HEK293 (cell line): ENCODE measurements at regions not wholly inside any gene's neighbourhood (a gene's known extent, or its start where the extent isn't known, plus 50 kb on each side); places are given as distances from the start of the nearest gene placed in this dataset.
"Not testable (repeated sequence)": the region's sequence is repeated elsewhere in the genome, so short reads cannot be mapped to it uniquely, and the experiment has no call there.

Experiments used
- CTCF ChIA-PET: fragments of 350-600 bp; formaldehyde crosslinking; extraction: SDS; loops from one replicate; lab custom pipeline; 2021; ENCODE audit warnings: antibody characterized with exemption; lab: Yijun Ruan, JAX
- POLR2A ChIA-PET: fragments of 300-600 bp; formaldehyde crosslinking; extraction: SDS; loops from one replicate; lab custom pipeline; 2020; ENCODE audit warnings: antibody characterized with exemption, inconsistent platforms; lab: Yijun Ruan, JAX
- H3K27ac ChIP-seq: fragments of 200-500 bp; sonication (Bioruptor generic); 2 replicates; pipeline ENCODE4 v1.5.1; 2014; ENCODE audit warnings: low read depth, low read length, control low read depth, inconsistent platforms; ENCODE audit errors: extremely low read depth
- H3K36me3 ChIP-seq, 2 experiments: fragments of 200-500 bp in 1 of 2; sonication (Bioruptor generic) in 1 of 2; 1 replicate in 1 of 2; 2 replicates in 1 of 2; pipeline ENCODE4 v1.5.1; 2014 to 2017; ENCODE audit warnings: inconsistent platforms in 2 of 2, low read length in 2 of 2; ENCODE audit not compliant: control insufficient read depth in 2 of 2, insufficient read depth in 1 of 2
- H3K4me1 ChIP-seq: fragments of 200-500 bp; sonication (Bioruptor generic); 2 replicates; pipeline ENCODE4 v1.5.1; 2014; ENCODE audit warnings: mild to moderate bottlenecking, low read length, inconsistent platforms; ENCODE audit not compliant: control insufficient read depth, insufficient read depth
- H3K4me3 ChIP-seq: 2 replicates; pipeline ENCODE4 v1.5.1; 2011; ENCODE audit warnings: low read depth, mild to moderate bottlenecking, control low read depth, low read length, moderate library complexity
- H3K9me3 ChIP-seq: fragments of 200-500 bp; sonication (Bioruptor generic); 2 replicates; pipeline ENCODE4 v1.5.1; 2014; ENCODE audit warnings: low read depth, low read length, inconsistent platforms; ENCODE audit not compliant: control insufficient read depth, insufficient read depth
- BCL11A ChIP-seq: fragments of 450-650 bp; formaldehyde crosslinking; IDR thresholded peaks from 2 replicates; pipeline ENCODE4 v1.5.1; 2016; ENCODE audit warnings: low read depth, missing biosample characterization, missing genetic modification characterization
- CTCF ChIP-seq: fragments of 450-650 bp; formaldehyde crosslinking; IDR thresholded peaks from 2 replicates; pipeline ENCODE4 v1.5.1; 2016; ENCODE audit warnings: missing biosample characterization, missing genetic modification characterization
- HOXC10 ChIP-seq: sonication (generic); formaldehyde crosslinking; IDR thresholded peaks from 2 replicates; pipeline ENCODE4 v1.8.1; 2023; ENCODE audit warnings: mild to moderate bottlenecking, missing genetic modification reagents
- IKZF3 ChIP-seq: fragments of 450-650 bp; IDR thresholded peaks from 2 replicates; pipeline ENCODE4 v1.5.0; 2018; ENCODE audit warnings: missing biosample characterization, mild to moderate bottlenecking, missing genetic modification characterization, moderate library complexity
- KLF1 ChIP-seq: fragments of 450-650 bp; formaldehyde crosslinking; IDR thresholded peaks from 2 replicates; pipeline ENCODE4 v1.5.1; 2016; ENCODE audit warnings: missing biosample characterization, missing genetic modification characterization
- PRDM2 ChIP-seq: fragments of 450-650 bp; formaldehyde crosslinking; IDR thresholded peaks from 2 replicates; pipeline ENCODE4 v1.5.1; 2016; ENCODE audit warnings: missing biosample characterization, missing genetic modification characterization, borderline replicate concordance
- REPIN1 ChIP-seq: fragments of 450-650 bp; formaldehyde crosslinking; IDR thresholded peaks from 2 replicates; pipeline ENCODE4 v1.5.1; 2017; ENCODE audit warnings: missing biosample characterization, missing genetic modification characterization, low read depth
- WT1 ChIP-seq: fragments of 450-650 bp; formaldehyde crosslinking; IDR thresholded peaks from 2 replicates; pipeline ENCODE4 v1.5.1; 2016; ENCODE audit warnings: missing biosample characterization, missing genetic modification characterization
- YY1 ChIP-seq: fragments of 450-650 bp; formaldehyde crosslinking; IDR thresholded peaks from 2 replicates; pipeline ENCODE4 v1.5.1; 2018; ENCODE audit warnings: missing biosample characterization, missing genetic modification characterization
- ZEB2 ChIP-seq: fragments of 450-650 bp; formaldehyde crosslinking; IDR thresholded peaks from 2 replicates; pipeline ENCODE4 v1.5.1; 2016; ENCODE audit warnings: missing biosample characterization, missing genetic modification characterization
- ZFHX2 ChIP-seq: fragments of 450-650 bp; formaldehyde crosslinking; conservative IDR thresholded peaks from 2 replicates; pipeline ENCODE4 v1.5.1; 2016; ENCODE audit warnings: missing biosample characterization, missing genetic modification characterization
- ZNF140 ChIP-seq: fragments of 450-650 bp; formaldehyde crosslinking; IDR thresholded peaks from 2 replicates; pipeline ENCODE4 v1.5.1; 2016; ENCODE audit warnings: missing biosample characterization, missing genetic modification characterization
- ZNF175 ChIP-seq: fragments of 450-650 bp; formaldehyde crosslinking; IDR thresholded peaks from 2 replicates; pipeline ENCODE4 v1.5.1; 2016; ENCODE audit warnings: missing biosample characterization, missing genetic modification characterization
- ZNF18 ChIP-seq: fragments of 450-650 bp; formaldehyde crosslinking; IDR thresholded peaks from 2 replicates; pipeline ENCODE4 v1.5.1; 2016; ENCODE audit warnings: missing biosample characterization, missing genetic modification characterization
- ZNF211 ChIP-seq: fragments of 450-650 bp; formaldehyde crosslinking; IDR thresholded peaks from 2 replicates; pipeline ENCODE4 v1.5.1; 2016; ENCODE audit warnings: low read depth, missing biosample characterization, missing genetic modification characterization
- ZNF37A ChIP-seq: fragments of 450-650 bp; IDR thresholded peaks from 2 replicates; pipeline ENCODE4 v1.5.1; 2018; ENCODE audit warnings: missing biosample characterization, missing genetic modification characterization
- ZNF404 ChIP-seq: fragments of 450-650 bp; formaldehyde crosslinking; IDR thresholded peaks from 2 replicates; pipeline ENCODE4 v1.5.1; 2017; ENCODE audit warnings: missing biosample characterization, missing genetic modification characterization
- ZNF571 ChIP-seq: fragments of 450-650 bp; formaldehyde crosslinking; IDR thresholded peaks from 2 replicates; pipeline ENCODE4 v1.5.0; 2017; ENCODE audit warnings: missing biosample characterization, missing genetic modification characterization
- ZNF580 ChIP-seq: fragments of 450-650 bp; formaldehyde crosslinking; IDR thresholded peaks from 2 replicates; pipeline ENCODE4 v1.5.1; 2016; ENCODE audit warnings: missing biosample characterization, missing genetic modification characterization
- ZNF777 ChIP-seq: fragments of 450-650 bp; formaldehyde crosslinking; IDR thresholded peaks from 2 replicates; pipeline ENCODE4 v1.5.1; 2017; ENCODE audit warnings: missing biosample characterization, missing genetic modification characterization, borderline replicate concordance
- ZNF791 ChIP-seq: fragments of 450-650 bp; formaldehyde crosslinking; IDR thresholded peaks from 2 replicates; pipeline ENCODE4 v1.5.1; 2016; ENCODE audit warnings: missing biosample characterization, missing genetic modification characterization

GRCh38 chr4:112747036-112747435, 110.1 kb downstream of the LARP7 start (continued):
- TF ChIP-seq YY1, result no peak
- TF ChIP-seq ZNF404 (tag by site-specific recombination), result no peak
- no peak for TF ChIP-seq ZNF140 (tag by site-specific recombination)

GRCh38 chr4:112748352-112748878, 111.5 kb downstream of the LARP7 start:
- H3K4me1 ChIP-seq, result no peaks in the 10 kb centered on the region
- TF ChIP-seq ZNF175 (tag by site-specific recombination), result no peak
- no peak overlapping the region for H3K4me3 ChIP-seq
- ChIA-PET CTCF (interaction anchor here (0.6 to 1.4 kb wide), 3 partner anchors 14 to 110 kb away, joined by 3 to 6 read pairs (median 3); no protein-coding TSS in a partner anchor), POLR2A (no interaction called here)
- no peaks in the 10 kb centered on the region for H3K9me3 ChIP-seq
- H3K27ac ChIP-seq, result no peak overlapping the region
- H3K36me3 ChIP-seq, result no peaks in the 10 kb centered on the region

GRCh38 chr4:112750749-112751148, 113.8 kb downstream of the LARP7 start:
- H3K4me1 ChIP-seq, H3K36me3 ChIP-seq, H3K9me3 ChIP-seq, H3K4me3 ChIP-seq, POLR2A ChIA-PET, H3K27ac ChIP-seq: not testable (repeated sequence)
- CTCF ChIA-PET, result interaction anchor here (1.5 kb wide), 1 partner anchor 11 kb away, joined by 4 read pairs; no protein-coding TSS in a partner anchor

- H3K9me3 ChIP-seq, result no peaks in the 10 kb centered on the region
- no peaks in the 10 kb centered on the region for H3K36me3 ChIP-seq
- CTCF ChIA-PET, result interaction anchor here (0.8 to 1.5 kb wide), 3 partner anchors 11 to 118 kb away, joined by 3 to 4 read pairs (median 3); no protein-coding TSS in a partner anchor
- H3K4me3 ChIP-seq, result no peak overlapping the region
- H3K4me1 ChIP-seq, result no peaks in the 10 kb centered on the region
- TF ChIP-seq ZNF140 (tag by site-specific recombination) (no peak), ZNF211 (tag by site-specific recombination) (no peak), ZNF777 (tag by site-specific recombination) (no peak), BCL11A (tag by site-specific recombination) (no peak), IKZF3 (no peak), ZNF791 (tag by site-specific recombination) (no peak), ZNF571 (no peak), REPIN1 (no peak), ZFHX2 (tag by site-specific recombination) (no peak), ZNF18 (tag by site-specific recombination) (no peak), ZNF37A (no peak), HOXC10 (no peak), KLF1 (tag by site-specific recombination) (no peak), WT1 (tag by site-specific recombination) (no peak), ZEB2 (tag by site-specific recombination) (no peak), CTCF (no peak), ZNF580 (tag by site-specific recombination) (no peak), PRDM2 (no peak)
- POLR2A ChIA-PET, result no interaction called here
- no peak overlapping the region for H3K27ac ChIP-seq
These were observed 114.5 kb downstream of the LARP7 start for GRCh38 chr4:112751447-112751846.
